ENCODE measurements at regions not wholly inside any gene's neighbourhood (a gene's known extent, or its start where the extent isn't known, plus 50 kb on each side); places are given as distances from the start of the nearest gene placed in this dataset.

- Histone ChIP-seq H3K79me2 (no peaks in the 10 kb centered on the region), H3K36me3 (ENCODE audit: control insufficient read depth, insufficient read depth, low read length) (no peaks in the 10 kb centered on the region), H2AFZ (no peak overlapping the region), H3K9me3 (ENCODE audit: control insufficient read depth, low read length) (no peaks in the 10 kb centered on the region), H3K4me1 (no peaks in the 10 kb centered on the region), H3K27me3 (ENCODE audit: control insufficient read depth, insufficient read depth, low read length) (no peaks in the 10 kb centered on the region), H3K4me2 (ENCODE audit: low read length) (no peak overlapping the region), H3K4me3 (ENCODE audit: low read depth, low read length) (no peak overlapping the region), H3K27ac (no peak overlapping the region), H3K9ac (no peak overlapping the region)
- no peak for TF ChIP-seq CTCF (IDR thresholded peaks at IDR 0.05)
Measured at GRCh38 chr3:159887911-159888310, 100.7 kb upstream of the IL12A start.

- no peak overlapping the region for H2AFZ ChIP-seq
- no peak overlapping the region for H3K4me3 ChIP-seq (ENCODE audit: low read depth, low read length)
- H3K27me3 ChIP-seq (ENCODE audit: control insufficient read depth, insufficient read depth, low read length): no peaks in the 10 kb centered on the region
- H3K4me1 ChIP-seq: no peaks in the 10 kb centered on the region
- no peak overlapping the region for H3K4me2 ChIP-seq (ENCODE audit: low read length)
- H3K36me3 ChIP-seq (ENCODE audit: control insufficient read depth, insufficient read depth, low read length): no peaks in the 10 kb centered on the region
- H3K9ac ChIP-seq: no peak overlapping the region
- no peak for TF ChIP-seq CTCF (IDR thresholded peaks at IDR 0.05)
- no peaks in the 10 kb centered on the region for H3K79me2 ChIP-seq
- no peaks in the 10 kb centered on the region for H3K9me3 ChIP-seq (ENCODE audit: control insufficient read depth, low read length)
- no peak overlapping the region for H3K27ac ChIP-seq
Measured at GRCh38 chr3:159892171-159892795, 96.4 kb upstream of the IL12A start.

GRCh38 chr3:159892801-159893200 is 95.8 kb upstream of the IL12A start:
- H3K27me3 ChIP-seq (ENCODE audit: control insufficient read depth, insufficient read depth, low read length): no peaks in the 10 kb centered on the region
- H3K4me2 ChIP-seq (ENCODE audit: low read length): no peak overlapping the region
- H3K36me3 ChIP-seq (ENCODE audit: control insufficient read depth, insufficient read depth, low read length): no peaks in the 10 kb centered on the region
- no peak overlapping the region for H3K27ac ChIP-seq
- no peaks in the 10 kb centered on the region for H3K9me3 ChIP-seq (ENCODE audit: control insufficient read depth, low read length)
- H3K4me3 ChIP-seq (ENCODE audit: low read depth, low read length): no peak overlapping the region
- H3K9ac ChIP-seq: no peak overlapping the region
- TF ChIP-seq CTCF (IDR thresholded peaks at IDR 0.05): no peak
- H2AFZ ChIP-seq: no peak overlapping the region
- H3K4me1 ChIP-seq: no peaks in the 10 kb centered on the region
- no peaks in the 10 kb centered on the region for H3K79me2 ChIP-seq

GRCh38 chr3:159894386-159894785 is 94.2 kb upstream of the IL12A start:
- no peak for TF ChIP-seq CTCF (IDR thresholded peaks at IDR 0.05)
- no peaks in the 10 kb centered on the region for H3K36me3 ChIP-seq (ENCODE audit: control insufficient read depth, insufficient read depth, low read length)
- H3K9ac ChIP-seq: no peak overlapping the region
- no peak overlapping the region for H3K4me3 ChIP-seq (ENCODE audit: low read depth, low read length)
- no peaks in the 10 kb centered on the region for H3K79me2 ChIP-seq
- no peaks in the 10 kb centered on the region for H3K27me3 ChIP-seq (ENCODE audit: control insufficient read depth, insufficient read depth, low read length)
- no peak overlapping the region for H3K4me2 ChIP-seq (ENCODE audit: low read length)
- no peaks in the 10 kb centered on the region for H3K4me1 ChIP-seq
- no peaks in the 10 kb centered on the region for H3K9me3 ChIP-seq (ENCODE audit: control insufficient read depth, low read length)
- H2AFZ ChIP-seq: no peak overlapping the region
- no peak overlapping the region for H3K27ac ChIP-seq

- Histone ChIP-seq H3K9ac (no peak overlapping the region), H3K4me3 (ENCODE audit: low read depth, low read length) (no peak overlapping the region), H3K4me2 (ENCODE audit: low read length) (no peak overlapping the region), H3K4me1 (no peaks in the 10 kb centered on the region), H3K27me3 (ENCODE audit: control insufficient read depth, insufficient read depth, low read length) (no peaks in the 10 kb centered on the region), H3K36me3 (ENCODE audit: control insufficient read depth, insufficient read depth, low read length) (no peaks in the 10 kb centered on the region), H3K27ac (no peak overlapping the region), H3K9me3 (ENCODE audit: control insufficient read depth, low read length) (no peaks in the 10 kb centered on the region), H2AFZ (no peak overlapping the region), H3K79me2 (no peaks in the 10 kb centered on the region)
- no peak for TF ChIP-seq CTCF (IDR thresholded peaks at IDR 0.05)
Measured at GRCh38 chr3:159895430-159895829, 93.2 kb upstream of the IL12A start.

Measured in parathyroid adenoma (tissue), 2 donors.